H9 (cell line): ENCODE measurements at regions not wholly inside any gene's neighbourhood (a gene's known extent, or its start where the extent isn't known, plus 50 kb on each side); places are given as distances from the start of the nearest gene placed in this dataset.

Experiments used
- DNase-seq: peaks from one replicate; pipeline ENCODE4 v3.0.0-alpha.2; 2017
- H2AFZ ChIP-seq: one replicate; pipeline ENCODE4 v1.6.1; 2013; ENCODE audit warnings: mild to moderate bottlenecking, low read length, control low read depth, moderate library complexity
- H2AK5ac ChIP-seq: 2 replicates; pipeline ENCODE4 v1.6.1; 2013; ENCODE audit warnings: low read length, control low read depth, mixed read lengths; ENCODE audit not compliant: insufficient read length
- H2BK120ac ChIP-seq: one replicate; pipeline ENCODE4 v1.6.1; 2013; ENCODE audit warnings: low read depth, mild to moderate bottlenecking, low read length, control low read depth, inconsistent platforms; ENCODE audit not compliant: poor library complexity, severe bottlenecking
- H2BK12ac ChIP-seq: 2 replicates; pipeline ENCODE4 v1.6.1; 2013; ENCODE audit warnings: low read length, control low read depth, mixed read lengths, low read depth; ENCODE audit not compliant: insufficient read length
- H2BK15ac ChIP-seq: 2 replicates; pipeline ENCODE4 v1.6.1; 2013; ENCODE audit warnings: low read depth, low read length, control low read depth
- H2BK20ac ChIP-seq: one replicate; pipeline ENCODE4 v1.6.1; 2013; ENCODE audit warnings: low read depth, mild to moderate bottlenecking, low read length, control low read depth, inconsistent platforms; ENCODE audit not compliant: poor library complexity, severe bottlenecking
- H2BK5ac ChIP-seq: 2 replicates; pipeline ENCODE4 v1.6.1; 2013; ENCODE audit warnings: low read length, control low read depth, mixed read lengths; ENCODE audit not compliant: insufficient read length
- H3K14ac ChIP-seq: 2 replicates; pipeline ENCODE4 v1.6.1; 2013; ENCODE audit warnings: low read length, control low read depth; ENCODE audit not compliant: insufficient read depth
- H3K18ac ChIP-seq: 2 replicates; pipeline ENCODE4 v1.6.1; 2013; ENCODE audit warnings: low read depth, mild to moderate bottlenecking, mixed read lengths, low read length, control low read depth; ENCODE audit not compliant: insufficient read length
- H3K23ac ChIP-seq: 2 replicates; pipeline ENCODE4 v1.6.1; 2013; ENCODE audit warnings: low read length, control low read depth, mixed read lengths, low read depth; ENCODE audit not compliant: insufficient read length
- H3K23me2 ChIP-seq: 2 replicates; pipeline ENCODE4 v1.6.1; 2013; ENCODE audit warnings: low read depth, mild to moderate bottlenecking, mixed read lengths, low read length, control low read depth; ENCODE audit not compliant: insufficient read length, poor library complexity, severe bottlenecking
- H3K27ac ChIP-seq: 2 replicates; pipeline ENCODE4 v1.5.1; 2013; ENCODE audit warnings: low read length, control low read depth, mixed read lengths, low read depth; ENCODE audit not compliant: insufficient read length
- H3K27me3 ChIP-seq: 2 replicates; pipeline ENCODE4 v1.6.1; 2013; ENCODE audit warnings: low read length, control low read depth, inconsistent platforms; ENCODE audit not compliant: insufficient read depth
- H3K4ac ChIP-seq: 2 replicates; pipeline ENCODE4 v1.6.1; 2013; ENCODE audit warnings: low read depth, mild to moderate bottlenecking, control low read depth, inconsistent platforms, low read length, moderate library complexity
- H3K4me1 ChIP-seq: 2 replicates; pipeline ENCODE4 v1.6.1; 2013; ENCODE audit warnings: low read length, control low read depth, inconsistent platforms; ENCODE audit not compliant: insufficient read depth
- H3K4me2 ChIP-seq: 2 replicates; pipeline ENCODE4 v1.6.1; 2013; ENCODE audit warnings: low read length, control low read depth, mixed read lengths; ENCODE audit not compliant: insufficient read length, insufficient read depth
- H3K56ac ChIP-seq: 2 replicates; pipeline ENCODE4 v1.6.1; 2013; ENCODE audit warnings: low read depth, mild to moderate bottlenecking, mixed read lengths, low read length, control low read depth; ENCODE audit not compliant: insufficient read length
- H3K79me1 ChIP-seq: 2 replicates; pipeline ENCODE4 v1.6.1; 2013; ENCODE audit warnings: low read depth, mild to moderate bottlenecking, moderate library complexity, low read length, control low read depth, inconsistent platforms; ENCODE audit not compliant: insufficient read depth, poor library complexity, severe bottlenecking
- H3K79me2 ChIP-seq: 2 replicates; pipeline ENCODE4 v1.6.1; 2013; ENCODE audit warnings: low read length, control low read depth, inconsistent platforms; ENCODE audit not compliant: insufficient read depth
- H3K9ac ChIP-seq: 2 replicates; pipeline ENCODE4 v1.6.1; 2013; ENCODE audit warnings: low read length, control low read depth, mixed read lengths; ENCODE audit not compliant: insufficient read length; ENCODE audit errors: extremely low read depth
- H3K9me3 ChIP-seq: one replicate; pipeline ENCODE4 v1.6.1; 2013; ENCODE audit warnings: low read depth, low read length, inconsistent platforms; ENCODE audit not compliant: control insufficient read depth
- H3T11ph ChIP-seq: one replicate; pipeline ENCODE4 v1.6.1; 2013; ENCODE audit warnings: mild to moderate bottlenecking, low read length, control low read depth, inconsistent platforms
- H4K20me1 ChIP-seq: one replicate; pipeline ENCODE4 v1.6.1; 2013; ENCODE audit not compliant: control insufficient read depth, insufficient read length, insufficient read depth
- H4K5ac ChIP-seq: 2 replicates; pipeline ENCODE4 v1.6.1; 2013; ENCODE audit warnings: low read depth, mild to moderate bottlenecking, mixed read lengths, low read length, control low read depth; ENCODE audit not compliant: insufficient read length
- H4K8ac ChIP-seq: replicated peaks from 2 replicates; pipeline ENCODE4 v1.6.1; 2013; ENCODE audit warnings: low read length, control low read depth, mixed read lengths, low read depth; ENCODE audit not compliant: insufficient read length
- H4K91ac ChIP-seq: 2 replicates; pipeline ENCODE4 v1.6.1; 2013; ENCODE audit warnings: low read depth, mild to moderate bottlenecking, moderate library complexity, mixed read lengths, low read length, control low read depth; ENCODE audit not compliant: insufficient read length
- H3K27ac Mint-ChIP-seq, 3 experiments: 2 replicates in 2 of 3; 3 replicates in 1 of 3; pipeline ENCODE4 v1.8.0; 2020 to 2021; ENCODE audit warnings: mixed read lengths in 3 of 3, mild to moderate bottlenecking in 1 of 3, moderate library complexity in 1 of 3
- H3K27me3 Mint-ChIP-seq: 2 replicates; pipeline ENCODE4 v1.8.0; 2021; ENCODE audit warnings: low read depth, mild to moderate bottlenecking, moderate library complexity, mixed read lengths
- H3K36me3 Mint-ChIP-seq, 3 experiments: 2 replicates in 2 of 3; 3 replicates in 1 of 3; pipeline ENCODE4 v1.8.0; 2020 to 2021; ENCODE audit warnings: low read depth in 3 of 3, mixed read lengths in 3 of 3; ENCODE audit not compliant: insufficient read depth in 1 of 3
- H3K4me1 Mint-ChIP-seq, 2 experiments: 2 replicates each; pipeline ENCODE4 v1.8.0; 2020; ENCODE audit warnings: mixed read lengths in 2 of 2
- H3K4me3 Mint-ChIP-seq, 2 experiments: 2 replicates in 1 of 2; 3 replicates in 1 of 2; pipeline ENCODE4 v1.8.0; 2020 to 2021; ENCODE audit warnings: mild to moderate bottlenecking in 2 of 2, mixed read lengths in 2 of 2, moderate library complexity in 1 of 2
- H3K9me3 Mint-ChIP-seq, 2 experiments: 2 replicates in 1 of 2; 3 replicates in 1 of 2; pipeline ENCODE4 v1.8.0; 2020; ENCODE audit warnings: mild to moderate bottlenecking in 2 of 2, mixed read lengths in 2 of 2, moderate library complexity in 1 of 2
- WGBS: extraction: QIAGEN DNeasy Blood & Tissue Kit; methylation state at CpG from one replicate; pipeline ENCODE4 v1.1.7; 2013; ENCODE audit warnings: missing lambda C conversion rate, low lambda C conversion rate, mixed read lengths; ENCODE audit not compliant: insufficient read length; ENCODE audit errors: extremely low coverage; 5-methylcytosine and 5-hydroxymethylcytosine counted together
- TF ChIP-seq, protein P1 (sequence below): fragments of 200-600 bp; sonication (generic); conservative IDR thresholded peaks from 3 replicates; pipeline ENCODE4 v1.8.0; 2021; ENCODE audit warnings: antibody characterized with exemption, mild to moderate bottlenecking

DNA sequence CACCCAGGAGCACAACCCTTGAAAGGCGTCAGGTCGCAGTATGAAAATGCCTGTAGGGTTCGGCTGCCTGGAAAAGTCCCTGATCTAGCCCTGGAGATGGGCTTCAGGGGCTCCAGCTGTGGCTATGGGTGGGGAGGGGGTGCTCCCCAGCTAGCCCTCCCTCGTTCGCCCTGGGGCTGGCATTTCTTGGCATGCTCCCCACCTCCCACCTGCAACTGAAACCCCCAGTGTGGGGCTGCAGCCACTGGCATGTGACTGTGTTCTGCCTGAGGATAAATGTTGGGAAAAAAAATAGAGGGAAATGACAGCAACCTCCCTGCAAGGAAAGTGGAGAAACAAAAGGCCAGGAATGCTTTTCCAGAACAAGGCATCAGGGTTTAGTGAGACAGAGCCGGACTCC lies 109.2 kb downstream of the COPS8 start:
- H4K91ac ChIP-seq: no peak overlapping the region
- Mint-ChIP-seq H3K27me3 (peaks cover 5% of the 10 kb centered on the region), H3K9me3 (peaks cover 7 to 10% of the 10 kb centered on the region in 2 experiments; a peak in 4 of 5 replicates), H3K36me3 (peaks cover under 1 to 5% (median 3%) of the 10 kb centered on the region in 3 experiments; a peak in 4 of 7 replicates), H3K4me1 (peaks cover 31 to 36% of the 10 kb centered on the region in 2 experiments), H3K27ac (peak overlapping the region in 1 of 3 experiments; percentile 40; a peak in 2 of 7 replicates), H3K4me3 (no peak overlapping the region; a peak in 1 of 5 replicates)
- no peak overlapping the region for H2AK5ac ChIP-seq
- no peak overlapping the region for H4K5ac ChIP-seq
- no peak overlapping the region for H3K23ac ChIP-seq
- no peak overlapping the region for H3K9ac ChIP-seq
- no peak overlapping the region for H3T11ph ChIP-seq
- no peak overlapping the region for H2BK120ac ChIP-seq
- peaks cover 16% of the 10 kb centered on the region for H3K4me1 ChIP-seq
- no peak overlapping the region for H3K27ac ChIP-seq
- no peak overlapping the region for H3K4ac ChIP-seq
- no CpG with 5 or more reads among the region's 6 CpGs for WGBS
- H3K18ac ChIP-seq: no peak overlapping the region
- H3K56ac ChIP-seq: no peak overlapping the region
- no peak overlapping the region for H2BK5ac ChIP-seq
- H2BK12ac ChIP-seq: no peak overlapping the region
- no peaks in the 10 kb centered on the region for H3K27me3 ChIP-seq
- no peaks in the 10 kb centered on the region for H3K9me3 ChIP-seq
- DNase-seq: no peak
- no peak overlapping the region for H2BK20ac ChIP-seq
- TF ChIP-seq, protein P1, sequence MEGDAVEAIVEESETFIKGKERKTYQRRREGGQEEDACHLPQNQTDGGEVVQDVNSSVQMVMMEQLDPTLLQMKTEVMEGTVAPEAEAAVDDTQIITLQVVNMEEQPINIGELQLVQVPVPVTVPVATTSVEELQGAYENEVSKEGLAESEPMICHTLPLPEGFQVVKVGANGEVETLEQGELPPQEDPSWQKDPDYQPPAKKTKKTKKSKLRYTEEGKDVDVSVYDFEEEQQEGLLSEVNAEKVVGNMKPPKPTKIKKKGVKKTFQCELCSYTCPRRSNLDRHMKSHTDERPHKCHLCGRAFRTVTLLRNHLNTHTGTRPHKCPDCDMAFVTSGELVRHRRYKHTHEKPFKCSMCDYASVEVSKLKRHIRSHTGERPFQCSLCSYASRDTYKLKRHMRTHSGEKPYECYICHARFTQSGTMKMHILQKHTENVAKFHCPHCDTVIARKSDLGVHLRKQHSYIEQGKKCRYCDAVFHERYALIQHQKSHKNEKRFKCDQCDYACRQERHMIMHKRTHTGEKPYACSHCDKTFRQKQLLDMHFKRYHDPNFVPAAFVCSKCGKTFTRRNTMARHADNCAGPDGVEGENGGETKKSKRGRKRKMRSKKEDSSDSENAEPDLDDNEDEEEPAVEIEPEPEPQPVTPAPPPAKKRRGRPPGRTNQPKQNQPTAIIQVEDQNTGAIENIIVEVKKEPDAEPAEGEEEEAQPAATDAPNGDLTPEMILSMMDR: no peak
- no peak overlapping the region for H2BK15ac ChIP-seq
- no peaks in the 10 kb centered on the region for H3K79me2 ChIP-seq
- H3K14ac ChIP-seq: no peak overlapping the region
- H2AFZ ChIP-seq: no peak overlapping the region
- no peaks in the 10 kb centered on the region for H3K79me1 ChIP-seq
- H4K8ac ChIP-seq: no peak overlapping the region
- no peak overlapping the region for H3K4me2 ChIP-seq
- H3K23me2 ChIP-seq: no peaks in the 10 kb centered on the region
- H4K20me1 ChIP-seq: no peaks in the 10 kb centered on the region
